Thyroid gland (tissue), 4 donors: ENCODE measurements at regions not wholly inside any gene's neighbourhood (a gene's known extent, or its start where the extent isn't known, plus 50 kb on each side); places are given as distances from the start of the nearest gene placed in this dataset.

Experiments used
- DNase-seq, 2 donors: peaks; one replicate each; pipeline ENCODE4 v3.0.0-alpha.2; 2019
- H3K27ac ChIP-seq, 3 donors: fragments of 200-600 bp; sonication (generic); 1 replicate in 2 of 3; 2 replicates in 1 of 3; pipeline ENCODE4 v1.5.1; 2016 to 2019; ENCODE audit warnings: mild to moderate bottlenecking in 1 of 3, moderate library complexity in 1 of 3
- H3K27me3 ChIP-seq: fragments of 200-600 bp; sonication (generic); one replicate; pipeline ENCODE4 v1.5.1; 2019
- H3K36me3 ChIP-seq, 2 donors: fragments of 200-600 bp; sonication (generic); one replicate each; pipeline ENCODE4 v1.5.1; 2016 to 2019
- H3K4me1 ChIP-seq, 2 donors: fragments of 200-600 bp; sonication (generic); one replicate each; pipeline ENCODE4 v1.5.1; 2017 to 2019
- H3K4me3 ChIP-seq, 3 donors: fragments of 200-600 bp; sonication (generic); replicated peaks in 1 of 3; 1 replicate in 2 of 3; 2 replicates in 1 of 3; pipeline ENCODE4 v1.5.1; 2016; ENCODE audit warnings: mild to moderate bottlenecking in 1 of 3
- H3K9me3 ChIP-seq: fragments of 200-600 bp; sonication (generic); one replicate; pipeline ENCODE4 v1.5.1; 2017
- CTCF ChIP-seq, 6 experiments: fragments of 200-600 bp in 3 of 6; fragments of 450-650 bp in 3 of 6; sonication (generic) in 3 of 6; IDR thresholded peaks; one replicate each; pipeline ENCODE4 v1.5.1; 2016 to 2019; ENCODE audit warnings: antibody characterized with exemption in 6 of 6, mild to moderate bottlenecking in 2 of 6, inconsistent platforms in 1 of 6, moderate library complexity in 1 of 6
- POLR2A ChIP-seq, 2 donors: fragments of 450-650 bp; IDR thresholded peaks; one replicate each; pipeline ENCODE4 v1.6.1; 2017; ENCODE audit warnings: antibody characterized with exemption in 2 of 2, mild to moderate bottlenecking in 2 of 2, moderate library complexity in 1 of 2
- WGBS, 2 donors: methylation state at CpG; one replicate each; pipeline ENCODE4 v1.1.5; 2017; 5-methylcytosine and 5-hydroxymethylcytosine counted together
- intact Hi-C: fragments of 100-400 bp; cut with DNase I; formaldehyde crosslinking; loops from one replicate; pipeline ENCODE4 v1.15.1; 2023

- no peak for DNase-seq
- 79 to 89% methylated on average over 3 of the region's 3 CpGs for WGBS, 2 donors
- Histone ChIP-seq H3K27ac (no peak overlapping the region), H3K27me3 (no peaks in the 10 kb centered on the region), H3K4me3 (no peak overlapping the region), H3K4me1 (peaks cover 0 to 7% of the 10 kb centered on the region in 2 donors), H3K9me3 (no peaks in the 10 kb centered on the region), H3K36me3 (no peaks in the 10 kb centered on the region)
- intact Hi-C loops, result no loop called here
- no peak for TF ChIP-seq POLR2A (IDR thresholded peaks at IDR 0.05)
- no peak for TF ChIP-seq CTCF (IDR thresholded peaks at IDR 0.05)
Observed at GRCh38 chr2:47632754-47633153, 62.0 kb upstream of the KCNK12 start.

- TF ChIP-seq CTCF (IDR thresholded peaks at IDR 0.05), result no peak
- TF ChIP-seq POLR2A (IDR thresholded peaks at IDR 0.05), result no peak
- WGBS, 2 donors, result 86 to 91% methylated on average over 12 of the region's 12 CpGs
- intact Hi-C loops, result no loop called here
Observed at GRCh38 chr2:47631792-47632398, 61.1 kb upstream of the KCNK12 start.

GRCh38 chr2:47631306-47631705 is 60.5 kb upstream of the KCNK12 start:
- Histone ChIP-seq H3K36me3 (no peaks in the 10 kb centered on the region), H3K27ac (no peak overlapping the region), H3K27me3 (no peaks in the 10 kb centered on the region), H3K4me3 (no peak overlapping the region), H3K4me1 (peaks cover 0 to 7% of the 10 kb centered on the region in 2 donors), H3K9me3 (no peaks in the 10 kb centered on the region)
- WGBS, 2 donors, result 89 to 100% methylated on average over 6 of the region's 6 CpGs
- intact Hi-C loops, result no loop called here
- DNase-seq, result no peak
- TF ChIP-seq CTCF (IDR thresholded peaks at IDR 0.05) (no peak), POLR2A (IDR thresholded peaks at IDR 0.05) (no peak)

More at GRCh38 chr2:47631792-47632398, 61.1 kb upstream of the KCNK12 start:
- no peaks in the 10 kb centered on the region for H3K27me3 ChIP-seq
- peak; percentile 50 to 61 for DNase-seq
- H3K4me3 ChIP-seq, result no peak overlapping the region
- no peak overlapping the region for H3K27ac ChIP-seq
- no peaks in the 10 kb centered on the region for H3K9me3 ChIP-seq
- peaks cover 0 to 7% of the 10 kb centered on the region in 2 donors for H3K4me1 ChIP-seq
- no peaks in the 10 kb centered on the region for H3K36me3 ChIP-seq

GRCh38 chr2:47629501-47630460 is 59.0 kb upstream of the KCNK12 start:
- no peaks in the 10 kb centered on the region for H3K27me3 ChIP-seq
- no peaks in the 10 kb centered on the region for H3K36me3 ChIP-seq
- no peak overlapping the region for H3K27ac ChIP-seq
- no peaks in the 10 kb centered on the region for H3K9me3 ChIP-seq
- intact Hi-C loops, result no loop called here
- DNase-seq, result peak; percentile 91 to 93
- TF ChIP-seq CTCF (IDR thresholded peaks at IDR 0.05), result no peak
- TF ChIP-seq POLR2A (IDR thresholded peaks at IDR 0.05), result no peak
- H3K4me1 ChIP-seq, result peaks cover 0 to 7% of the 10 kb centered on the region in 2 donors
- H3K4me3 ChIP-seq, result no peak overlapping the region
- 52 to 56% methylated on average over 6 to 7 of the region's 7 CpGs for WGBS, 2 donors

GRCh38 chr2:47628904-47629303 is 58.1 kb upstream of the KCNK12 start:
- no peak overlapping the region for H3K27ac ChIP-seq
- H3K4me1 ChIP-seq, result peaks cover 0 to 7% of the 10 kb centered on the region in 2 donors
- intact Hi-C loops, result no loop called here
- H3K4me3 ChIP-seq, result no peak overlapping the region
- H3K36me3 ChIP-seq, result no peaks in the 10 kb centered on the region
- no peaks in the 10 kb centered on the region for H3K27me3 ChIP-seq
- no peak for DNase-seq
- no peaks in the 10 kb centered on the region for H3K9me3 ChIP-seq
- TF ChIP-seq POLR2A (IDR thresholded peaks at IDR 0.05), result no peak
- TF ChIP-seq CTCF (IDR thresholded peaks at IDR 0.05), result no peak
- 88 to 93% methylated on average over 3 of the region's 3 CpGs for WGBS, 2 donors
